HG03457 (cell line): ENCODE measurements at regions not wholly inside any gene's neighbourhood (a gene's known extent, or its start where the extent isn't known, plus 50 kb on each side); places are given as distances from the start of the nearest gene placed in this dataset.
A peak's percentile ranks its signal among the peaks of the same experiment; 100 is the strongest.

ENCODE experiments used
- ATAC-seq: cut with Tn5 transposase; IDR thresholded peaks from one replicate; pipeline ENCODE4 v1.9.1; 2021; ENCODE audit warnings: moderate number of reproducible peaks; ENCODE audit not compliant: unreplicated experiment

GRCh38 chr6:56771189-56771588 lies 128.5 kb upstream of the DST start:
- ATAC-seq: no peak

- no peak for ATAC-seq
Measured at GRCh38 chr6:56770011-56770520, 127.4 kb upstream of the DST start.

GRCh38 chr6:56767892-56768531 lies 125.3 kb upstream of the DST start:
- no peak for ATAC-seq

- ATAC-seq: no peak
Measured at GRCh38 chr6:56767435-56767834, 124.7 kb upstream of the DST start.

- ATAC-seq: peak; percentile 73
Measured at GRCh38 chr6:56766806-56767178, 124.1 kb upstream of the DST start.

GRCh38 chr6:56766139-56766805 lies 123.6 kb upstream of the DST start:
- no peak for ATAC-seq

GRCh38 chr6:56765494-56765893 lies 122.8 kb upstream of the DST start:
- no peak for ATAC-seq

GRCh38 chr6:56764081-56764566 lies 121.4 kb upstream of the DST start:
- ATAC-seq: no peak

- no peak for ATAC-seq
Measured at GRCh38 chr6:56761651-56762050, 119.0 kb upstream of the DST start.

- ATAC-seq: no peak
Measured at GRCh38 chr6:56760842-56761241, 118.2 kb upstream of the DST start.

GRCh38 chr6:56759521-56759920 lies 116.8 kb upstream of the DST start:
- no peak for ATAC-seq

GRCh38 chr6:56758553-56758952 lies 115.9 kb upstream of the DST start:
- ATAC-seq: no peak

- no peak for ATAC-seq
Measured at GRCh38 chr6:56758120-56758519, 115.4 kb upstream of the DST start.

- no peak for ATAC-seq
Measured at GRCh38 chr6:56757588-56757984, 114.9 kb upstream of the DST start.

GRCh38 chr6:56756791-56757587 lies 114.3 kb upstream of the DST start:
- ATAC-seq: no peak

GRCh38 chr6:56756219-56756789 lies 113.6 kb upstream of the DST start:
- no peak for ATAC-seq

GRCh38 chr6:56755040-56755439 lies 112.4 kb upstream of the DST start:
- ATAC-seq: no peak

GRCh38 chr6:56753811-56754210 lies 111.1 kb upstream of the DST start:
- ATAC-seq: no peak

GRCh38 chr6:56752534-56752933 lies 109.8 kb upstream of the DST start:
- no peak for ATAC-seq

- ATAC-seq: no peak
Measured at GRCh38 chr6:56752009-56752408, 109.3 kb upstream of the DST start.

- no peak for ATAC-seq
Measured at GRCh38 chr6:56751604-56752003, 108.9 kb upstream of the DST start.
